ENCODE measurements at regions not wholly inside any gene's neighbourhood (a gene's known extent, or its start where the extent isn't known, plus 50 kb on each side); places are given as distances from the start of the nearest gene placed in this dataset.

DNA sequence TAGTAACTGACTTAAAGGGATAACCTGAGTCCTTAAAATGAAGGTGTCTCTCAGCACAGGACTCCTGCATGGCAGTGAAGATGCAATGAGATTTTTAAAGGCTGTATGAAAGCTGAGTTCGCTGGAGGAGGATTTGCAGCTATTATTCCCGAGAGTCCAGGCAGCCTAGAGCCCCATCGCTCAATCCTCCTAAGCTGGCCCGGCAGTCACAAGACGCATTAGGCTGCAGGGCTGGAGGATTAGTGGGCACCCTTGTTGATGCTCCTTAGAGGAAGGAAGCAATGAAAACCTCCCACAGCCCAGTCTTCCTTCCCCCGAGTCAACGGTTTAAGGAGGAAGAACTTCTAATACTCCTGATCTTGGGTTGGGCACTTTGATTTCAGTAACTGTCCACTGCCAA, 239.5 kb downstream of the EFNB2 start (continued):
- TF ChIP-seq, protein P1, sequence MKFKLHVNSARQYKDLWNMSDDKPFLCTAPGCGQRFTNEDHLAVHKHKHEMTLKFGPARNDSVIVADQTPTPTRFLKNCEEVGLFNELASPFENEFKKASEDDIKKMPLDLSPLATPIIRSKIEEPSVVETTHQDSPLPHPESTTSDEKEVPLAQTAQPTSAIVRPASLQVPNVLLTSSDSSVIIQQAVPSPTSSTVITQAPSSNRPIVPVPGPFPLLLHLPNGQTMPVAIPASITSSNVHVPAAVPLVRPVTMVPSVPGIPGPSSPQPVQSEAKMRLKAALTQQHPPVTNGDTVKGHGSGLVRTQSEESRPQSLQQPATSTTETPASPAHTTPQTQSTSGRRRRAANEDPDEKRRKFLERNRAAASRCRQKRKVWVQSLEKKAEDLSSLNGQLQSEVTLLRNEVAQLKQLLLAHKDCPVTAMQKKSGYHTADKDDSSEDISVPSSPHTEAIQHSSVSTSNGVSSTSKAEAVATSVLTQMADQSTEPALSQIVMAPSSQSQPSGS (IDR thresholded peaks at IDR 0.05; ENCODE audit: low read length) = no peak
- no peak for TF ChIP-seq POLR2A (IDR thresholded peaks at IDR 0.05; ENCODE audit: control extremely low read depth in 1 of 2, low read depth in 2 of 2, low read length in 2 of 2)
- no peak for TF ChIP-seq TBP (IDR thresholded peaks at IDR 0.05; ENCODE audit: low read depth, low read length)
- no peak for TF ChIP-seq TEAD4 (IDR thresholded peaks at IDR 0.05; ENCODE audit: low read depth, low read length)
- TF ChIP-seq SUZ12 (IDR thresholded peaks at IDR 0.05; ENCODE audit: low read length) = no peak
- no peak for TF ChIP-seq CBX5 (IDR thresholded peaks at IDR 0.05; ENCODE audit: low read depth, low read length)
